A673 (cell line): ENCODE measurements at regions not wholly inside any gene's neighbourhood (a gene's known extent, or its start where the extent isn't known, plus 50 kb on each side); places are given as distances from the start of the nearest gene placed in this dataset.

Source experiments
- EZH2 ChIP-seq: fragments of 200-600 bp; sonication (generic); IDR thresholded peaks from 2 replicates; pipeline ENCODE4 v1.6.1; 2017; ENCODE audit warnings: borderline replicate concordance, low read depth, mild to moderate bottlenecking, mixed read lengths, antibody characterized with exemption, low read length; ENCODE audit not compliant: poor library complexity, severe bottlenecking
- TF ChIP-seq, protein P1 (sequence below): fragments of 300-800, 200-600 bp; sonication (generic); conservative IDR thresholded peaks from 2 replicates; pipeline ENCODE4 v1.5.1; 2017; ENCODE audit warnings: low read depth, mild to moderate bottlenecking, antibody characterized with exemption, low read length, moderate library complexity, mixed read lengths

DNA sequence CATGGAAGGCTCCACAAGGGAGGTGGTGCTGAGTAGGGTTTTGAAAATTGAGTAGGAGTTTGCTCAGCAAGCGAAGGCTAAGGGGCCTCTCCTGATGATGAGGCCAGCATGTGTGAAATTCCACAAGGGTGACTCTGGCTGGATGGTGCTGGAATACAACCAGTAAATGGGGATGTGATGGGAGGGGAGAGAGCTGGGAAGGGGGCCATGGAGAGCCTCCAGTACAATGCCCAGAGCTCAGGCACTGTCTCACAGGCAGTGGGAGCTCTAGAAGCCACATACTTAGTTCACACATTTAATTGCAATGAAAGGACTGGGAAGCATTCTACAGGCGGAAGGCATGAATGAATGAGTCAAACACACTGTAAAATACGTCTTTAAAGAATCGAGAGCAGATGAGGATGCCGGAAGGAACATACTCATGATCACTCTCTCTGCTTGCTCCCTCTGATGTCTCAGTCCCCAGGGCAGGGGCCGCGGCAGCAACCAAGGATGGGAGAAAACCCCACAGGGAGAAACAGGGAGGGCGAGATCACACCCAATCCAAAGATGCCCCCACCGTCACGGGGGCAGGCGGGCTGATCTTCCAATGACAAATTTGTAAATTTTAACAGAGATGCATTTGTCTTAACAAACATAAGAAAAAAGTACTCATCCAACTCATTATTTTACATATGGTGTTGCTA lies 261.0 kb downstream of the NSG2 start:
- TF ChIP-seq, protein P1, sequence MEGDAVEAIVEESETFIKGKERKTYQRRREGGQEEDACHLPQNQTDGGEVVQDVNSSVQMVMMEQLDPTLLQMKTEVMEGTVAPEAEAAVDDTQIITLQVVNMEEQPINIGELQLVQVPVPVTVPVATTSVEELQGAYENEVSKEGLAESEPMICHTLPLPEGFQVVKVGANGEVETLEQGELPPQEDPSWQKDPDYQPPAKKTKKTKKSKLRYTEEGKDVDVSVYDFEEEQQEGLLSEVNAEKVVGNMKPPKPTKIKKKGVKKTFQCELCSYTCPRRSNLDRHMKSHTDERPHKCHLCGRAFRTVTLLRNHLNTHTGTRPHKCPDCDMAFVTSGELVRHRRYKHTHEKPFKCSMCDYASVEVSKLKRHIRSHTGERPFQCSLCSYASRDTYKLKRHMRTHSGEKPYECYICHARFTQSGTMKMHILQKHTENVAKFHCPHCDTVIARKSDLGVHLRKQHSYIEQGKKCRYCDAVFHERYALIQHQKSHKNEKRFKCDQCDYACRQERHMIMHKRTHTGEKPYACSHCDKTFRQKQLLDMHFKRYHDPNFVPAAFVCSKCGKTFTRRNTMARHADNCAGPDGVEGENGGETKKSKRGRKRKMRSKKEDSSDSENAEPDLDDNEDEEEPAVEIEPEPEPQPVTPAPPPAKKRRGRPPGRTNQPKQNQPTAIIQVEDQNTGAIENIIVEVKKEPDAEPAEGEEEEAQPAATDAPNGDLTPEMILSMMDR, result no peak
- no peak for TF ChIP-seq EZH2
